ENCODE measurements at regions not wholly inside any gene's neighbourhood (a gene's known extent, or its start where the extent isn't known, plus 50 kb on each side); places are given as distances from the start of the nearest gene placed in this dataset.

GRCh38 chr2:195559431-195559914 lies 97.6 kb upstream of the SLC39A10 start:
- TF ChIP-seq HEYL (CRISPR knock-in tag; IDR thresholded peaks at IDR 0.05) (no peak), TFCP2L1 (CRISPR knock-in tag; IDR thresholded peaks at IDR 0.05) (no peak), ZSCAN20 (CRISPR knock-in tag; IDR thresholded peaks at IDR 0.05) (no peak), BCL3 (IDR thresholded peaks at IDR 0.05) (no peak), NR3C1 (IDR thresholded peaks at IDR 0.05) (no peak), HOXA7 (CRISPR knock-in tag; IDR thresholded peaks at IDR 0.05) (no peak), PBX3 (IDR thresholded peaks at IDR 0.05) (no peak), CEBPB (IDR thresholded peaks at IDR 0.05) (no peak), CTCF (IDR thresholded peaks at IDR 0.05) (no peak), ZFP36 (IDR thresholded peaks at IDR 0.05; ENCODE audit: borderline replicate concordance, partially characterized antibody) (no peak), USF2 (IDR thresholded peaks at IDR 0.05) (no peak), CHD2 (IDR thresholded peaks at IDR 0.05; ENCODE audit: low read length, partially characterized antibody) (no peak), E2F6 (IDR thresholded peaks at IDR 0.05; ENCODE audit: borderline replicate concordance, low read depth) (no peak)
- peak overlapping the region; percentile 77 to 92; a peak in 4 of 6 replicates for H3K27ac ChIP-seq
- no peak overlapping the region for H3K4me3 ChIP-seq
- 73% methylated on average over 5 of the region's 5 CpGs for WGBS (ENCODE audit: missing lambda C conversion rate)
- no peak for ATAC-seq
- no peak overlapping the region for H3K4me2 ChIP-seq
- POLR2A ChIA-PET, result no interaction called here
- no peak for FAIRE-seq
- H3K9me3 ChIP-seq, result no peaks in the 10 kb centered on the region
- H3K4me1 ChIP-seq, result peaks cover 53% of the 10 kb centered on the region
- CTCF ChIA-PET, result interaction anchor here (1.9 to 2.0 kb wide), 2 partner anchors 15 to 38 kb away, joined by 3 to 5 read pairs; no protein-coding TSS in a partner anchor
- DNase-seq (ENCODE audit: low read depth in 1 of 2, low spot score in 1 of 2), result no peak

GRCh38 chr2:195555971-195556370 lies 101.1 kb upstream of the SLC39A10 start:
- WGBS (ENCODE audit: missing lambda C conversion rate), result 95% methylated on average over 1 of the region's 1 CpG
- no peak for TF ChIP-seq RFX5 (IDR thresholded peaks at IDR 0.05)
- no peak for TF ChIP-seq RCOR1 (IDR thresholded peaks at IDR 0.05; ENCODE audit: low read depth, low read length)
- no peak for TF ChIP-seq PBX3 (IDR thresholded peaks at IDR 0.05)
- TF ChIP-seq POLR2AphosphoS2 (conservative IDR thresholded peaks at IDR 0.05; ENCODE audit: low read length), result no peak
- TF ChIP-seq CHD4 (IDR thresholded peaks at IDR 0.05; ENCODE audit: borderline replicate concordance), result no peak
- TF ChIP-seq ZFP36 (IDR thresholded peaks at IDR 0.05; ENCODE audit: borderline replicate concordance, partially characterized antibody), result no peak
- no peak for TF ChIP-seq HMGXB4 (CRISPR knock-in tag; IDR thresholded peaks at IDR 0.05; ENCODE audit: borderline replicate concordance)
- no peak for TF ChIP-seq RAD21 (conservative IDR thresholded peaks at IDR 0.05 in 1 of 2, IDR thresholded peaks at IDR 0.05 in 1 of 2)
- TF ChIP-seq PHF8 (IDR thresholded peaks at IDR 0.05; ENCODE audit: borderline replicate concordance, low read depth), result no peak
- TF ChIP-seq EHF (CRISPR knock-in tag; IDR thresholded peaks at IDR 0.05), result no peak
- TF ChIP-seq FOXS1 (CRISPR knock-in tag; IDR thresholded peaks at IDR 0.05), result no peak
- TF ChIP-seq FOSL2 (IDR thresholded peaks at IDR 0.05), result no peak
- no peak for TF ChIP-seq FOSL2 (CRISPR knock-in tag; IDR thresholded peaks at IDR 0.05)
- Histone ChIP-seq H3K4me2 (no peak overlapping the region), H3K9me3 (no peaks in the 10 kb centered on the region), H3K4me1 (peaks cover 20% of the 10 kb centered on the region), H3K4me3 (no peak overlapping the region), H3K27ac (0 out of 6 replicates have a peak overlapping the region, but pooled peaks of 1 of the 2 experiments have one; percentile 20)
- ChIA-PET CTCF (interaction anchor here (1.1 to 2.0 kb wide), 2 partner anchors 21 to 35 kb away, joined by 4 to 5 read pairs; no protein-coding TSS in a partner anchor), POLR2A (no interaction called here)
- FAIRE-seq (no peak), ATAC-seq (no peak), DNase-seq (ENCODE audit: low read depth in 1 of 2, low spot score in 1 of 2) (no peak)
